H9 (cell line): ENCODE measurements at regions not wholly inside any gene's neighbourhood (a gene's known extent, or its start where the extent isn't known, plus 50 kb on each side); places are given as distances from the start of the nearest gene placed in this dataset.

Experiments used
- DNase-seq: peaks from one replicate; pipeline ENCODE4 v3.0.0-alpha.2; 2017
- H2AFZ ChIP-seq: one replicate; pipeline ENCODE4 v1.6.1; 2013; ENCODE audit warnings: mild to moderate bottlenecking, low read length, control low read depth, moderate library complexity
- H2AK5ac ChIP-seq: 2 replicates; pipeline ENCODE4 v1.6.1; 2013; ENCODE audit warnings: low read length, control low read depth, mixed read lengths; ENCODE audit not compliant: insufficient read length
- H2BK120ac ChIP-seq: one replicate; pipeline ENCODE4 v1.6.1; 2013; ENCODE audit warnings: low read depth, mild to moderate bottlenecking, low read length, control low read depth, inconsistent platforms; ENCODE audit not compliant: poor library complexity, severe bottlenecking
- H2BK12ac ChIP-seq: 2 replicates; pipeline ENCODE4 v1.6.1; 2013; ENCODE audit warnings: low read length, control low read depth, mixed read lengths, low read depth; ENCODE audit not compliant: insufficient read length
- H2BK15ac ChIP-seq: 2 replicates; pipeline ENCODE4 v1.6.1; 2013; ENCODE audit warnings: low read depth, low read length, control low read depth
- H2BK20ac ChIP-seq: one replicate; pipeline ENCODE4 v1.6.1; 2013; ENCODE audit warnings: low read depth, mild to moderate bottlenecking, low read length, control low read depth, inconsistent platforms; ENCODE audit not compliant: poor library complexity, severe bottlenecking
- H2BK5ac ChIP-seq: 2 replicates; pipeline ENCODE4 v1.6.1; 2013; ENCODE audit warnings: low read length, control low read depth, mixed read lengths; ENCODE audit not compliant: insufficient read length
- H3K14ac ChIP-seq: 2 replicates; pipeline ENCODE4 v1.6.1; 2013; ENCODE audit warnings: low read length, control low read depth; ENCODE audit not compliant: insufficient read depth
- H3K18ac ChIP-seq: 2 replicates; pipeline ENCODE4 v1.6.1; 2013; ENCODE audit warnings: low read depth, mild to moderate bottlenecking, mixed read lengths, low read length, control low read depth; ENCODE audit not compliant: insufficient read length
- H3K23ac ChIP-seq: 2 replicates; pipeline ENCODE4 v1.6.1; 2013; ENCODE audit warnings: low read length, control low read depth, mixed read lengths, low read depth; ENCODE audit not compliant: insufficient read length
- H3K23me2 ChIP-seq: 2 replicates; pipeline ENCODE4 v1.6.1; 2013; ENCODE audit warnings: low read depth, mild to moderate bottlenecking, mixed read lengths, low read length, control low read depth; ENCODE audit not compliant: insufficient read length, poor library complexity, severe bottlenecking
- H3K27ac ChIP-seq: 2 replicates; pipeline ENCODE4 v1.5.1; 2013; ENCODE audit warnings: low read length, control low read depth, mixed read lengths, low read depth; ENCODE audit not compliant: insufficient read length
- H3K27me3 ChIP-seq: 2 replicates; pipeline ENCODE4 v1.6.1; 2013; ENCODE audit warnings: low read length, control low read depth, inconsistent platforms; ENCODE audit not compliant: insufficient read depth
- H3K4ac ChIP-seq: 2 replicates; pipeline ENCODE4 v1.6.1; 2013; ENCODE audit warnings: low read depth, mild to moderate bottlenecking, control low read depth, inconsistent platforms, low read length, moderate library complexity
- H3K4me1 ChIP-seq: 2 replicates; pipeline ENCODE4 v1.6.1; 2013; ENCODE audit warnings: low read length, control low read depth, inconsistent platforms; ENCODE audit not compliant: insufficient read depth
- H3K4me2 ChIP-seq: 2 replicates; pipeline ENCODE4 v1.6.1; 2013; ENCODE audit warnings: low read length, control low read depth, mixed read lengths; ENCODE audit not compliant: insufficient read length, insufficient read depth
- H3K56ac ChIP-seq: 2 replicates; pipeline ENCODE4 v1.6.1; 2013; ENCODE audit warnings: low read depth, mild to moderate bottlenecking, mixed read lengths, low read length, control low read depth; ENCODE audit not compliant: insufficient read length
- H3K79me1 ChIP-seq: 2 replicates; pipeline ENCODE4 v1.6.1; 2013; ENCODE audit warnings: low read depth, mild to moderate bottlenecking, moderate library complexity, low read length, control low read depth, inconsistent platforms; ENCODE audit not compliant: insufficient read depth, poor library complexity, severe bottlenecking
- H3K79me2 ChIP-seq: 2 replicates; pipeline ENCODE4 v1.6.1; 2013; ENCODE audit warnings: low read length, control low read depth, inconsistent platforms; ENCODE audit not compliant: insufficient read depth
- H3K9ac ChIP-seq: 2 replicates; pipeline ENCODE4 v1.6.1; 2013; ENCODE audit warnings: low read length, control low read depth, mixed read lengths; ENCODE audit not compliant: insufficient read length; ENCODE audit errors: extremely low read depth
- H3K9me3 ChIP-seq: one replicate; pipeline ENCODE4 v1.6.1; 2013; ENCODE audit warnings: low read depth, low read length, inconsistent platforms; ENCODE audit not compliant: control insufficient read depth
- H3T11ph ChIP-seq: one replicate; pipeline ENCODE4 v1.6.1; 2013; ENCODE audit warnings: mild to moderate bottlenecking, low read length, control low read depth, inconsistent platforms
- H4K20me1 ChIP-seq: one replicate; pipeline ENCODE4 v1.6.1; 2013; ENCODE audit not compliant: control insufficient read depth, insufficient read length, insufficient read depth
- H4K5ac ChIP-seq: 2 replicates; pipeline ENCODE4 v1.6.1; 2013; ENCODE audit warnings: low read depth, mild to moderate bottlenecking, mixed read lengths, low read length, control low read depth; ENCODE audit not compliant: insufficient read length
- H4K8ac ChIP-seq: replicated peaks from 2 replicates; pipeline ENCODE4 v1.6.1; 2013; ENCODE audit warnings: low read length, control low read depth, mixed read lengths, low read depth; ENCODE audit not compliant: insufficient read length
- H4K91ac ChIP-seq: 2 replicates; pipeline ENCODE4 v1.6.1; 2013; ENCODE audit warnings: low read depth, mild to moderate bottlenecking, moderate library complexity, mixed read lengths, low read length, control low read depth; ENCODE audit not compliant: insufficient read length
- H3K27ac Mint-ChIP-seq, 3 experiments: 2 replicates in 2 of 3; 3 replicates in 1 of 3; pipeline ENCODE4 v1.8.0; 2020 to 2021; ENCODE audit warnings: mixed read lengths in 3 of 3, mild to moderate bottlenecking in 1 of 3, moderate library complexity in 1 of 3
- H3K27me3 Mint-ChIP-seq: 2 replicates; pipeline ENCODE4 v1.8.0; 2021; ENCODE audit warnings: low read depth, mild to moderate bottlenecking, moderate library complexity, mixed read lengths
- H3K36me3 Mint-ChIP-seq, 3 experiments: 2 replicates in 2 of 3; 3 replicates in 1 of 3; pipeline ENCODE4 v1.8.0; 2020 to 2021; ENCODE audit warnings: low read depth in 3 of 3, mixed read lengths in 3 of 3; ENCODE audit not compliant: insufficient read depth in 1 of 3
- H3K4me1 Mint-ChIP-seq, 2 experiments: 2 replicates each; pipeline ENCODE4 v1.8.0; 2020; ENCODE audit warnings: mixed read lengths in 2 of 2
- H3K4me3 Mint-ChIP-seq, 2 experiments: 2 replicates in 1 of 2; 3 replicates in 1 of 2; pipeline ENCODE4 v1.8.0; 2020 to 2021; ENCODE audit warnings: mild to moderate bottlenecking in 2 of 2, mixed read lengths in 2 of 2, moderate library complexity in 1 of 2
- H3K9me3 Mint-ChIP-seq, 2 experiments: 2 replicates in 1 of 2; 3 replicates in 1 of 2; pipeline ENCODE4 v1.8.0; 2020; ENCODE audit warnings: mild to moderate bottlenecking in 2 of 2, mixed read lengths in 2 of 2, moderate library complexity in 1 of 2
- WGBS: extraction: QIAGEN DNeasy Blood & Tissue Kit; methylation state at CpG from one replicate; pipeline ENCODE4 v1.1.7; 2013; ENCODE audit warnings: missing lambda C conversion rate, low lambda C conversion rate, mixed read lengths; ENCODE audit not compliant: insufficient read length; ENCODE audit errors: extremely low coverage; 5-methylcytosine and 5-hydroxymethylcytosine counted together
- TF ChIP-seq, protein P1 (sequence below): fragments of 200-600 bp; sonication (generic); conservative IDR thresholded peaks from 3 replicates; pipeline ENCODE4 v1.8.0; 2021; ENCODE audit warnings: antibody characterized with exemption, mild to moderate bottlenecking

DNA sequence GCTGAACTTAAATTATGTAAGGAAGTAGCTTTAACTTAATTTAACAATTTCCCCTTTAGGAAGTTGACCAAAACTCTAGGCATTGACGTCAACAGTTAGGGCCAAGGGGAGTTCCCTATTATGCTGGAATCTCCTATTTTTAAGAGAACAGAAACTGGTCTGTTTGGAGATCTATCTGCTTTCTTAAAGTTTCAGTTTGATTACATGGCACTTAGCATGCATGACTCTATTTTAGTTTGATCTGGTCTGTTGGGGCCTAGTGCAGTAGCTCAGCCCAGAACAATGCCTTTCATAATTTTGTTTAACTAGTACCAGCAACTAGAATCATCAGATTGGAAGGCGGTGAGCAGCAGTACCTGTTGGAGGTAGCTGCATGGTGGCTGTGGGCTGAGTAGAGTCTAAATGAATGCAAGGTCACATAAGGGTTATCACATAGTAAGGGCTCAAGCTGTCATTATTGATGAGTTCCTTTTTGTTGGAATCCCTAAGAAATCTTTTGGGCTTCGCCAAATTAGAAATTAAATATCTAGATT, 60.5 kb upstream of the ZNG1B start:
- no CpG with 5 or more reads among the region's 3 CpGs for WGBS
- Histone ChIP-seq H2BK12ac (no peak overlapping the region), H4K8ac (no peak overlapping the region), H3K27me3 (no peaks in the 10 kb centered on the region), H4K91ac (no peak overlapping the region), H3K23me2 (no peaks in the 10 kb centered on the region), H3K9ac (no peak overlapping the region), H3K4me1 (no peaks in the 10 kb centered on the region), H3K18ac (no peak overlapping the region), H4K20me1 (no peaks in the 10 kb centered on the region), H3K27ac (no peak overlapping the region), H2BK20ac (no peak overlapping the region), H3K4me2 (no peak overlapping the region), H3K56ac (no peak overlapping the region), H3K23ac (no peak overlapping the region), H3K14ac (no peak overlapping the region), H3K9me3 (no peaks in the 10 kb centered on the region), H4K5ac (no peak overlapping the region), H3K79me2 (no peaks in the 10 kb centered on the region), H2AFZ (no peak overlapping the region), H2BK120ac (no peak overlapping the region), H2BK5ac (no peak overlapping the region), H2BK15ac (no peak overlapping the region), H2AK5ac (no peak overlapping the region), H3T11ph (no peak overlapping the region), H3K4ac (no peak overlapping the region), H3K79me1 (no peaks in the 10 kb centered on the region)
- H3K4me3 Mint-ChIP-seq = no peak overlapping the region
- TF ChIP-seq, protein P1, sequence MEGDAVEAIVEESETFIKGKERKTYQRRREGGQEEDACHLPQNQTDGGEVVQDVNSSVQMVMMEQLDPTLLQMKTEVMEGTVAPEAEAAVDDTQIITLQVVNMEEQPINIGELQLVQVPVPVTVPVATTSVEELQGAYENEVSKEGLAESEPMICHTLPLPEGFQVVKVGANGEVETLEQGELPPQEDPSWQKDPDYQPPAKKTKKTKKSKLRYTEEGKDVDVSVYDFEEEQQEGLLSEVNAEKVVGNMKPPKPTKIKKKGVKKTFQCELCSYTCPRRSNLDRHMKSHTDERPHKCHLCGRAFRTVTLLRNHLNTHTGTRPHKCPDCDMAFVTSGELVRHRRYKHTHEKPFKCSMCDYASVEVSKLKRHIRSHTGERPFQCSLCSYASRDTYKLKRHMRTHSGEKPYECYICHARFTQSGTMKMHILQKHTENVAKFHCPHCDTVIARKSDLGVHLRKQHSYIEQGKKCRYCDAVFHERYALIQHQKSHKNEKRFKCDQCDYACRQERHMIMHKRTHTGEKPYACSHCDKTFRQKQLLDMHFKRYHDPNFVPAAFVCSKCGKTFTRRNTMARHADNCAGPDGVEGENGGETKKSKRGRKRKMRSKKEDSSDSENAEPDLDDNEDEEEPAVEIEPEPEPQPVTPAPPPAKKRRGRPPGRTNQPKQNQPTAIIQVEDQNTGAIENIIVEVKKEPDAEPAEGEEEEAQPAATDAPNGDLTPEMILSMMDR = no peak
- no peak for DNase-seq
- H3K9me3 Mint-ChIP-seq = no peaks in the 10 kb centered on the region
- no peaks in the 10 kb centered on the region for H3K36me3 Mint-ChIP-seq
- peaks cover 25% of the 10 kb centered on the region for H3K27me3 Mint-ChIP-seq
- peaks cover 8 to 11% of the 10 kb centered on the region in 2 experiments for H3K4me1 Mint-ChIP-seq
- H3K27ac Mint-ChIP-seq = no peak overlapping the region
